GM12874 (cell line): ENCODE measurements at regions not wholly inside any gene's neighbourhood (a gene's known extent, or its start where the extent isn't known, plus 50 kb on each side); places are given as distances from the start of the nearest gene placed in this dataset.

Experiments used
- CTCF ChIP-seq: IDR thresholded peaks from 2 replicates; pipeline ENCODE4 v1.5.1; 2011; ENCODE audit warnings: low read depth, mild to moderate bottlenecking, control low read depth, low read length, moderate library complexity; ENCODE audit not compliant: insufficient read depth

DNA sequence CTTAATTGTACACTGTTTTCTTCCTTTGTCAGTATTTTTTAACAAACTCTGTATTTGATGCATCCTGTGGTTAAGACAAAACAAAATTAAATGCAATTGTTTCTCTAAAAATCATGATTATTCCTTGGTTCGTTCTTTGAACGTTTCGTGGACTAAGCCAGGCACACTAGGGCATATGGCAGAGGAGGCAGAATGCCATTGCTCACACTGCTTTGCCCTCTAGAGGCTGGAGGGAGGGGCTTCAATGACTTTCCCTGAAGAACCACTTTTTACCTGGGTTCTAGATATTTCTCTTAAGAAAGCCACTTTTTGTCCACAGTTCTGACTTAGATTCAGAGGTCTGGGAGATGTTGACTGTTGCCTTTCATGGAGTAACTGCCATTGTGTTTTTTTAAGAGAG lies 236.2 kb upstream of the ADAMTSL1 start:
- no peak for TF ChIP-seq CTCF

- TF ChIP-seq CTCF, result no peak
These were observed 235.7 kb upstream of the ADAMTSL1 start for GRCh38 chr9:18238254-18238653.

- TF ChIP-seq CTCF, result no peak
These were observed 235.1 kb upstream of the ADAMTSL1 start for GRCh38 chr9:18238752-18239447.

DNA sequence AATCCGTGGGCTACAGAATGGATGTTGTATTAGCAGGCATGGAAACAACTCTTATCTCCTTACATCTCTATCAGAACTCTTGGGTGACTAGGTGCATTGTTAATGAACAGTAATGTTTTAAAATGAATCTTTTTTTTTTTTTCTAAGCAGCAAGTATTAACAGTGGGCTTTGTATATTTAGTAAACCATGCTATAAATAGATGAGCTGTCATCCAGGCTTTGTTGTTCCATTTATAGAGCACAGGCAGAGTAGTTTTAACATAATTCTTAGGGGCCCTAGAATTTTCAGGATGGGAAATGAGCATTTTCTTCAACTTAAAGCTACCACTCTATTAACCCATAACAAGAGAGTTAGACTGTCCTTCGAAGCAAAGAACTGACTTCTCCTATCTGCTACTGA lies 233.7 kb upstream of the ADAMTSL1 start:
- TF ChIP-seq CTCF, result no peak

DNA sequence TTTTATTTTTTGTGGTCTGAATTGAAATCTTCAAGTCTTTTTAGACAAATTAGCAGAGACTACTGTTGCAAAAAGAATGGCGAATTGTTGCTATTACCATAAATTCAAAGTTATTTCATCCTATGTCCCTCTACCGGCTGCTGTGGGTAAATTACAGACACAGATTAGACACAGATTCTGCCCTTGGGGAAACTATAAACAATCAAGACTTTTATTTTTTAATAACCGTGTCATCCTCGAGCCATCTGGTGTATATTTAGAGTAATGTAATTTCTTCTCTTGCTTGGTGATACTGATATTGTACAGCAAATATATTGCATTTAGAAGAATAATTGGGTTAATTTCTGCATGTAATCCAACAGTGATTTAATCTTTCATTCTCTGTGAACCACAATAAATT lies 228.0 kb upstream of the ADAMTSL1 start:
- TF ChIP-seq CTCF, result no peak

DNA sequence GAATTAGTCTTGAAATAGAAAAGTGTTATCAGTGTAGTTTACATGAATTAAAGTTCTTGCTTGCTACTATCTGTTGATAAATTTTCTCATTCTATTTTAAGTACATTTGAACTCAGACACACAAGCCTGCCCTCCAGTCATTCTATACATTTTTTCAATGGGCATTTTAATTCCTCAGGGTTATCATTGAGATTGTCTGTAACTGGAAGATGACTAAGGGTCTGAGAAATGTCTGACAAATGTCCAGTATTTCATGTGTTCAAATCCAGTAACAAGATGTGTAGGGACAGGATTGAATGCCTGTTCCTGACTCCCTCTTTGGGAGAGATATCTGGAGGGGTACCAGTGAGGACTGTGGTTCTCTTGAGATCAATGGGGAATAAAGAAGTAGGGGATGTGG lies 223.9 kb upstream of the ADAMTSL1 start:
- no peak for TF ChIP-seq CTCF

DNA sequence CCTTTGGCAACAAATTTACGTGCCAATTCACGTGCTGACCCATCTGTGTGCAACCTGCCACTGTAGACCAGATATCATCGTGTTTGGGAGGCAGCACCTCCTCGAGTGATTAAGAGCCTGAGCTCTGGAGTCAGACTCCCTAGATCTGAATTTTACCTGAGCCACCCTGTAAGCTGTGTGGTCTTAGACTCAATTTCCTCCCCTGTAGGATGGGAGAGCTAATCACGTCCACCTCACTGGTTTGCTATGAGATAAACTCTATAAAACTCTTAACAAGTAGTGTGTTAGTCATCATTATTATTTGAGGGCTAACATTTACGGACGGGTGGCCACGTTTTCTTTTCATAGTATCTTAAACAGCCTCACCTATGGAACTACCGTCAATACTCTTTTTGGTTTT lies 220.0 kb upstream of the ADAMTSL1 start:
- TF ChIP-seq CTCF, result no peak

- TF ChIP-seq CTCF, result peak; percentile 78
These were observed 218.8 kb upstream of the ADAMTSL1 start for GRCh38 chr9:18255158-18255629.
